HG02798 (cell line): ENCODE measurements at regions not wholly inside any gene's neighbourhood (a gene's known extent, or its start where the extent isn't known, plus 50 kb on each side); places are given as distances from the start of the nearest gene placed in this dataset.

Source experiments
- ATAC-seq: cut with Tn5 transposase; IDR thresholded peaks from one replicate; pipeline ENCODE4 v1.9.1; 2021; ENCODE audit warnings: mild to moderate bottlenecking; ENCODE audit not compliant: unreplicated experiment, poor library complexity

GRCh38 chr6:68410021-68410420, 225.1 kb upstream of the ADGRB3 start:
- no peak for ATAC-seq

DNA sequence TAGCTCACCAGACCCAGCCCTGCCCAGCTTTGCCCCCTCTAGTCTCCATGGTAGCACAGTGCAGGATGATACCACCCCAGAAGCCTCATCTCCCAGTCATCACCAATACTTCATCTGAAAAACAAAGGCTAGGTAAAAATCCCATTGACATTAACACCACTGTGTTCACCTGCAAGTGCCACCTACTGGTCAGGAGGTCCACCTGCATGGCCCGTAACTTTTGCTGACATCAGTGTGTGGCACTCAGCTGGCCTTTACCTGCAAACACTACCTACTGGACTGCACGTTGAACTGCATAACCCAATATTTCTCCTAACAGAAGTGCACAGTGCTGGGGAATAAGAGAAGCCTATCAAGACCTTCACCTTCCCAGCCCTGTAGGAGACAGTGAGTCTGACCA, 234.7 kb upstream of the ADGRB3 start:
- no peak for ATAC-seq

GRCh38 chr6:68391953-68392352, 243.1 kb upstream of the ADGRB3 start:
- ATAC-seq: no peak

- no peak for ATAC-seq
Observed at GRCh38 chr6:68372991-68373390, 262.1 kb upstream of the ADGRB3 start.

- no peak for ATAC-seq
Observed at GRCh38 chr6:68368845-68369244, 266.2 kb upstream of the ADGRB3 start.

- ATAC-seq: no peak
Observed at GRCh38 chr6:68364271-68364805, 270.7 kb upstream of the ADGRB3 start.

DNA sequence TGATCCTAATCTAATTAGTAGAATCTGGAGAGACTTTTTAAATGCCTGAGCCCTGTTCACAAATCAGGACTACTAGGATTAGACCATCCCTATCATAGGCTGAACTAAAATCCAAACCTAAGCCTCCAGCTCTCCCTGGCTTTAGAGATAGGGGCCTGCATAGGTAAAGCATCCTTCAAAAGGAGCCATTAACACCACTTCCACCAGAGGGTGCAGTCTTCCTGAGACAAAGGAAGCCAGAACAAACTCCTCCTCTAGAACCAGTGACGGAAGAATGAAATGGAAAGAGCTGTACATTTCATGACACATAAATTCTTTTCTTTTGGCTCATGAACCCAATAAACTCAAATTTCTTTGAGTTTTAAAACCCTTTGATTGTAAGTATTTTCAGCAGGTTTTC, 291.2 kb upstream of the ADGRB3 start:
- ATAC-seq: peak; percentile 70

DNA sequence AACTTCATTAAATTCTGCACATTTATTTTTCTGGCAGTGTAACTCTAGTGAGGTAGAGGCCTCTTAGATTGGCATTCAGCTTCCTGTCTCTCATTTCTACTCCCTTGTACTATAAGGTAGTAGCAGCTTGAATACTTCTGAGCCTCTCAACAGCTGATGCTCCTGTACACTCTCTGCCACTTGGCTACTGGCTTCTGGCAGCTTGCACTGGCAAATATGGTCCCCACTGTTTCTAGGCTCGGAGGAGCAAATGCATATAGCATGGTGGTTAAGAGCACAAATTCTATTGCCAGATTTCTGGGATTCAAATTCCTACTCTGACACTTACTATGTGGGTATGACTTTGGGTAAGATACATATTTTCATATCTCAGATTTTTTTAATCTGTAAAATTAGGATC, 292.8 kb upstream of the ADGRB3 start:
- ATAC-seq: no peak

DNA sequence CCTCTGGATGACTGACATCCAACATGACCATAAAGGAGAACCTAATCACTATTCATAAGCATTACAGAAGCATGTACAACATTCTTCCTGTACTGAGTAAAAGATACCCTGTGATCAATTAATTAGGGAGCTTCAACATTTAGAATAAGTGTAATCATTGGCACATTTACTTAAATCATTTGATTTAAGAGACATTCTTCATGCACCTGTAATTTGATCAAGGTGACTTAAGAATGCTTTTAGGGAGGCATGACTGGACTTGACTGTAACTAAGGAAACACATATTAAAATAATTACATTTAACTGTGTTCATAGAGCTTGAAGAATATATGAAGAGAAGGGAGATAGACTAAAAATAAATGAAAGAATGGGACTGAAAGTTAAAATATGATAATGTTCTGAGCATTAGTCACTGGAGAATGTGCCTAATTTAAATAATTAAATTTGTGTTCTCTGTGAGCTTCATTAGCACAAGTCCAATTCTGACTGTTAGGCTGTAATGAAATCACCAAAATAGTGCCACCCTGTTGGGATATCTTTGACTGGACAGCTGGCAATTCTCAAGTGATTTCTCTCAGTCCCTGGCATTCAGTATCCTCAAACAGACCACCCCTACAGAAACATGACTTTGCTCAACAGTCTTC, 295.5 kb upstream of the ADGRB3 start:
- no peak for ATAC-seq

DNA sequence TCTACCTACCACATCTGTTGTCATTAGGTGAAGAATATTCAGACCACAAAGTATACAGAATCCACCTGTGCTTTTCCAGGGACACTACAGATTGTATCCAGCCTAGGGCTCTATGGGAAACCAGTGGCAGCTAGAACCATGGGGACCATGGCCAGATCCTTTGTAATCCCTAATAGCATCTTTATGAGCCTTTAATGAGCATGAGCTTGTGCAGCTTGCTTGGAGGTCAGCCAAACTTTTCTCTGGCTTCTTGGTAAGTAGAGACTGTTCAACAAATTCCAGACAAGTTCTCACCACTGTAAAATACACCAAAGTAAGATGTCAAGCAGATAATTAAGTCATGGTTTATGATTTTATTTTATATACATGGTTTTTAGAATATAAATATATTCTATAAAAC, 301.6 kb upstream of the ADGRB3 start:
- ATAC-seq: no peak

DNA sequence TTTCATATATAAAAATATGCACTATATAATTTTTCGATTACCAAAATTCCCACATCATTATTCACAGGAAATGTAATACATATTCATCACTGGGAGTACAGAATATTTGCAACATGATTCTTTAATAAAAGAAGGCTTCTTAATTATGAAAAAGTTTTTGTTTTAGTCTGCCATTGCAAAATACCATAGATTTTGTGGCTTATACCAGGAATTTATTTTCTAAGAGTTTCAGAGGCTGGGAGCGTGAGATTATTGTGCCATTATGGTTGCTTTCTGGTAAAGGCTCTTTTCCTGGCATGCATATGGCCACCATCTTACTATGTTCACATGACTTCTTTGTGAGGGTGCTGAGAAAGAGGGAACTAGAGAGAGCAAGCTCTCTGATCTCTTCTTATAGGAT, 306.9 kb upstream of the ADGRB3 start:
- ATAC-seq: no peak

GRCh38 chr6:68326762-68327161, 308.3 kb upstream of the ADGRB3 start:
- no peak for ATAC-seq

GRCh38 chr6:68317366-68317765, 317.7 kb upstream of the ADGRB3 start:
- ATAC-seq: no peak

GRCh38 chr6:68313911-68314310, 321.2 kb upstream of the ADGRB3 start:
- no peak for ATAC-seq

GRCh38 chr6:68307301-68307700, 327.8 kb upstream of the ADGRB3 start:
- ATAC-seq: no peak

GRCh38 chr6:68296126-68296525, 339.0 kb upstream of the ADGRB3 start:
- ATAC-seq: no peak

GRCh38 chr6:68282646-68283045, 352.4 kb upstream of the ADGRB3 start:
- ATAC-seq: no peak

GRCh38 chr6:68279793-68280557, 355.1 kb upstream of the ADGRB3 start:
- ATAC-seq: no peak

GRCh38 chr6:68273297-68273696, 361.8 kb upstream of the ADGRB3 start:
- no peak for ATAC-seq

DNA sequence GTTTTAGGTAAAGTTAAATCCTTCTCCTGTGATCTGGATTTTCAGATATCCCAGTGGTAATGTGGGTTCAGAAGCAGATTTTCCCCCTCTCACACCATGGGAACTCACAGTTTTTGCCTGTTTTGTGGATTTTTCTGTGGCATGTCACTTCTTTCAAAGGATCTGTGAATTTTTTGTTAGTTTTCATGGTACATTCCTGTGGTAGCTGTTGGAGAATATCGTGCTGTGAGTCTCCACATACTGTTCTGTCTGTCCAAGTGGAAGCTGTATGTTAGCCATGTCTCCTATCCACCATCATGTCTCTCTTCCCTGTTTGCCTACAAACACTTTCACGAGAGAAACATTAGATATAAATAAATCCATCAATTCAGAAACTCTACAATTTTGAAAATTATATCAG, 378.7 kb upstream of the ADGRB3 start:
- no peak for ATAC-seq

- peak; percentile 79 for ATAC-seq
Observed at GRCh38 chr6:68252632-68253031, 382.4 kb upstream of the ADGRB3 start.

DNA sequence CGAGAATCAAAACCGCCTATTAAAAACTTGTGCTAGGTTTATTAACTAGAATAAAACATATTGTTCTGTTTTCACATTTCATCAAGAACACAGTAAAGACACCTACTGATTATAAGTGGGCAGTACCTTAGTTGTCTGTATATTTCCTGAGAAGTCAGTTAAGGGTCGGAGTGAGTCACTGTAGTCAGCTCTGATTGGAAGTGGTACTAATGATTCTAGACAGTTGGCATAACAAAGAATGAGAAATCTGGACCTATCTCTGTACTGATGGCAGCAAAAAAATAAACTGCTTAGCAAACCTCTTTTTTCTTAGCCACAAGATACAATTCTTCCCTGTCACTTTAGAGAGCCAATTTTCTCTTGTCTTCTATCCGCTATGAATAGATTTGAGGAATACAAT, 387.3 kb upstream of the ADGRB3 start:
- no peak for ATAC-seq
